Vagina (tissue), 2 donors: ENCODE measurements at regions not wholly inside any gene's neighbourhood (a gene's known extent, or its start where the extent isn't known, plus 50 kb on each side); places are given as distances from the start of the nearest gene placed in this dataset.

Source experiments
- POLR2A ChIP-seq, 2 donors: fragments of 450-650 bp; IDR thresholded peaks; one replicate each; pipeline ENCODE4 v1.6.1; 2017; ENCODE audit warnings: antibody characterized with exemption in 2 of 2, mild to moderate bottlenecking in 2 of 2, moderate library complexity in 2 of 2
- TF ChIP-seq, protein P1 (sequence below), 3 experiments: fragments of 450-650 bp in 2 of 3; fragments of 200-600 bp in 1 of 3; sonication (generic) in 1 of 3; IDR thresholded peaks; one replicate each; pipeline ENCODE4 v1.5.1; 2017 to 2019; ENCODE audit warnings: antibody characterized with exemption in 3 of 3, mild to moderate bottlenecking in 2 of 3, moderate library complexity in 2 of 3

DNA sequence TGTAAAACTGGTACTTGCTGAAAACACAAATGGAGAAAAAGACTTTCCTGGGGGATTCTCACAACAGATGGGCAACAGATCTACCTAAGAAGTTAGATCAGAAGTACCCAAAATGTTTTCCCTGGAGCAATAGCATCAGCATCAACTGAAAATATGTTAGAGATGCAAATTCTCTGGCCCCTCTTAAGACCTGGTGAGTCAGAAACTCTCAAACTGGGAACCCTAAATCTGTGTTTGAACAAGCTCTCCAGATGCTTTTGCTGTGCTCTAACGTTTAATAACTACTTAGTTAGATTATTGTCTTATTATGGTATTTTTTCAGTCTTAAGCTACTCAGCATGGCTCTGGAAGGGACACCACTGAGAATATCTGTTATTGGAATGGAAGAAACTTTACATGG is 55.2 kb upstream of the TRPC3 start:
- TF ChIP-seq, protein P1, sequence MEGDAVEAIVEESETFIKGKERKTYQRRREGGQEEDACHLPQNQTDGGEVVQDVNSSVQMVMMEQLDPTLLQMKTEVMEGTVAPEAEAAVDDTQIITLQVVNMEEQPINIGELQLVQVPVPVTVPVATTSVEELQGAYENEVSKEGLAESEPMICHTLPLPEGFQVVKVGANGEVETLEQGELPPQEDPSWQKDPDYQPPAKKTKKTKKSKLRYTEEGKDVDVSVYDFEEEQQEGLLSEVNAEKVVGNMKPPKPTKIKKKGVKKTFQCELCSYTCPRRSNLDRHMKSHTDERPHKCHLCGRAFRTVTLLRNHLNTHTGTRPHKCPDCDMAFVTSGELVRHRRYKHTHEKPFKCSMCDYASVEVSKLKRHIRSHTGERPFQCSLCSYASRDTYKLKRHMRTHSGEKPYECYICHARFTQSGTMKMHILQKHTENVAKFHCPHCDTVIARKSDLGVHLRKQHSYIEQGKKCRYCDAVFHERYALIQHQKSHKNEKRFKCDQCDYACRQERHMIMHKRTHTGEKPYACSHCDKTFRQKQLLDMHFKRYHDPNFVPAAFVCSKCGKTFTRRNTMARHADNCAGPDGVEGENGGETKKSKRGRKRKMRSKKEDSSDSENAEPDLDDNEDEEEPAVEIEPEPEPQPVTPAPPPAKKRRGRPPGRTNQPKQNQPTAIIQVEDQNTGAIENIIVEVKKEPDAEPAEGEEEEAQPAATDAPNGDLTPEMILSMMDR (IDR thresholded peaks at IDR 0.05): no peak
- no peak for TF ChIP-seq POLR2A (IDR thresholded peaks at IDR 0.05)
